Lung microvascular endothelial cell (primary cell): ENCODE measurements at regions not wholly inside any gene's neighbourhood (a gene's known extent, or its start where the extent isn't known, plus 50 kb on each side); places are given as distances from the start of the nearest gene placed in this dataset.

ENCODE experiments used
- DNase-seq, 2 donors: peaks; one replicate each; pipeline versions ENCODE4 v3.0.0 to v3.0.0-alpha.2; 2010; ENCODE audit warnings: low read depth in 2 of 2

GRCh38 chr2:216923706-216924105, 63.8 kb upstream of the TNP1 start:
- no peak for DNase-seq

GRCh38 chr2:216922175-216922780, 62.4 kb upstream of the TNP1 start:
- DNase-seq = no peak

DNA sequence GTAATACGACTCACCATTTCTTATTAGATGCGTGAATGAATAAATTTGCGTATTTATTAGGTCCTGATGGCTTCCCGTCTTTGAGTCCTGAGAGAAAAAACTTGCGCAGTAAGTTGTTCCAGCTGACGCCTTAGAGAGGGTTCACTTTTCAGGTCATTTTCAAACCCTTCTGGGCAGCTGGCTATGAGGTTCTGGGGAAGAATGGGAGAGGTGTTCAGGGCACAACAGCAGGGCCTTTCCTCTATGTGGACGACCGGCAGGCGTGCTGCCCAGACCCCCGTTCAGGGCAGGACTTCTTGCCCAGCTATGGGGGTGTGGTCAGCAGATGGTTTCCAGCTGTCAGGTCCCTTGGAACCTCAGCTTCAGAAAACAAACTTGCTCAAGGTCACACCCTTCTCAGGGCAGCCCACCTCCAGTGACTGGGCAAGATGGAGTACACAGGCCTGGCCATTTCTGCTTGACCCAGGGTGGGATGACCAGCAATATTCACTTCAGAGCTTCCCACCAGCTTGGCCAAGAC, 61.1 kb upstream of the TNP1 start:
- DNase-seq = no peak

DNA sequence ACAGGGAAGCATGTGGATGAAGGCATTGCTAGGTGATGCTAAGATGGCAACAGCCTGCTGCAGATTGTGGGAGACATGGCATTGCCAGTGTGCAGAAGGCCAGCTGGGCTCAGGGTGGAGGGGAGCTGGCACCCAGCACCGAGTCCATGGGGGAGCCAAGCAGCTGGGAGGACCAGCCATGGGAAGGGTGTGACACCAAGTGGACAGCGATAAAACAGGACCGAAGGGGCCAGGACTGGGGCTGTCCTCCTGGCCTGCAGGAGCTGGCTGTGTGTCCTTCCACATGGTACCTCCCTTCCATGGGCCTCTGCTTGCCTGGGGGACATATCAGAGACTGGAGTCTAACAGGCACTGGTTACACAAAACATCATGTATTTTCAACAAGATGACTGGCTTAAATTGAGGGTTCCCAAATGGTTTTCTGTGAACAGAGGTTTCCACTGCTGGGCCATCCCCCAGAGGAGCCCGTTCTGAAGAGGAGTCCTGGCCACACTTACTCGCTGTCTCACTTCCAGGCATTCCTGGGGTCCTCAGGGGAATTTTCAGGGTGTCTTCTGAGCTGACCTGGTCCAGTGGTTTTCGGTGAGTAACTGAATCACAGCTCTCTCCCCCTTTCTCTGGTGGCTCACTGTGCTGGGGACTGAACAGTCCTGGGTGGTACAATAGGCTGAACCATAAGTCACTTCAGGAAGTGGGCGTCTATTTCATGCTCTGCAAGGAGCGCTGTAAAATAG, 60.4 kb upstream of the TNP1 start:
- DNase-seq = no peak

DNA sequence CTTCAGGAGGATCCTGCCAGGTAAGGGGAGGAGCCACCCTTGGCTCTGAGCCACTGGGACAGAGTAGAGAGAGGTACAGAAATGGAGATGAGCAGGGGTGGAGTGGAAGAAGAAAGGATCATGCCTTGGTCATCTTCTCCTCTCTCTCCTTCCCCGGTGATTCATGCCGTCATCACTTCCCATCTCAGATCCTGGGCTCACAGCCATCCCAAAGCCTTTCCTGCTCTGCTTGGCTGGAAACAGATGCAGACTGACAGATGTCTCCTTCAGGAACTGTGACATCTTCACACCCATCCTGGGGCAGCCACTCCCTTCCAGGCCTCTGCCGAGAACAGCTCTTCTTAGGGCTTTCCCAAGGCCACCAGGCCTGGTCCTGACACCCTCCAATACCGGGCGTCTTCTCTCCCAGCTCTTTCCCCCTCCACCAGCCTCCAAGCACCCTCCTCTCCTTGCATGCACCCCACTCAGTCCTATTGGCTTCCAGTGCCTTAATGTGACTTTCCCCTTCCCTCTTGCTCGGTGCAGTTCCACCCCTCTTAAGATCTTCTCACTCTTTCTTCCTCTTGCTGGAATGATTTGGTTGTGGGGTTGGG, 58.3 kb upstream of the TNP1 start:
- peak; percentile 13 to 93 for DNase-seq

GRCh38 chr2:216916956-216917650, 57.2 kb upstream of the TNP1 start:
- no peak for DNase-seq

- DNase-seq = no peak
Measured at GRCh38 chr2:216915557-216916150, 55.8 kb upstream of the TNP1 start.

DNA sequence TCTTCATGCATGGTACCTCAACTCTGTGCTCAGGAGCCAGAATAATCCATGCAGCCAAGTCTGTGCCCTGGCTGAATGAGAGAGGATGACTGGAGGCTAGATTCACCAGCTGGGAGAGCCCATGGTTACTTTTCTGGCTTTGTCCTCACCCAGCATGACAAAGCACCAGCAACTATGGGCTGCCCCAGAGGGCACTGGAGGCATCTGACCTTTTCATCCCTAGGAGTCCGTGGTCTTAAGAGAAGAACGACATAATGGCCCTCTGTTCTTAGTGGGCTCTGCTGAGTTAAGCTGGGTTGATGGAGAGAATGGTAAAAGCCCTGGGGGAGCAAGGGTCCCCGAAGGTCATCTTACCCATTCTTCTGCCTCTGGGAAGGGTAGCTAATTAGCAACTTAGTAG, 54.6 kb upstream of the TNP1 start:
- no peak for DNase-seq

- DNase-seq = no peak
Measured at GRCh38 chr2:216911886-216912285, 52.0 kb upstream of the TNP1 start.

- no peak for DNase-seq
Measured at GRCh38 chr2:216911008-216911407, 51.1 kb upstream of the TNP1 start.

GRCh38 chr2:216909541-216910210, 49.8 kb upstream of the TNP1 start:
- peak; percentile 3 to 16 for DNase-seq
